WTC11 (cell line): ENCODE measurements at regions not wholly inside any gene's neighbourhood (a gene's known extent, or its start where the extent isn't known, plus 50 kb on each side); places are given as distances from the start of the nearest gene placed in this dataset.

Source experiments
- ATAC-seq: fragments of 200-7000 bp; cut with Tn5 transposase; 2 replicates; pipeline ENCODE4 v1.10.0; 2021; ENCODE audit warnings: mild to moderate bottlenecking, moderate library complexity
- CTCF ChIA-PET: fragments of 300-600 bp; sonication (Branson Sonifier 250); formaldehyde crosslinking; loops from one replicate; lab custom pipeline; 2021; ENCODE audit warnings: antibody characterized with exemption; lab: Charles Lee
- POLR2A ChIA-PET: fragments of 350-600 bp; sonication (Branson Sonifier 250); formaldehyde crosslinking; loops from one replicate; lab custom pipeline; 2021; ENCODE audit warnings: antibody characterized with exemption; lab: Charles Lee
- DNase-seq: peaks from one replicate; pipeline ENCODE4 v3.0.0; 2021; ENCODE audit warnings: low spot score
- H3K27ac Mint-ChIP-seq: 2 replicates; pipeline ENCODE4 v1.8.0; 2021; ENCODE audit warnings: mixed read lengths
- H3K27me3 Mint-ChIP-seq: 2 replicates; pipeline ENCODE4 v1.8.0; 2021; ENCODE audit warnings: low read depth, mild to moderate bottlenecking, moderate library complexity, mixed read lengths
- H3K36me3 Mint-ChIP-seq: 2 replicates; pipeline ENCODE4 v1.8.0; 2021; ENCODE audit warnings: mixed read lengths
- H3K4me1 Mint-ChIP-seq: 2 replicates; pipeline ENCODE4 v1.8.0; 2022; ENCODE audit warnings: mixed read lengths
- H3K4me3 Mint-ChIP-seq: 2 replicates; pipeline ENCODE4 v1.8.0; 2021; ENCODE audit warnings: mild to moderate bottlenecking, moderate library complexity, mixed read lengths
- H3K9me3 Mint-ChIP-seq: 2 replicates; pipeline ENCODE4 v1.8.0; 2021; ENCODE audit warnings: mixed read lengths
- ARID4B ChIP-seq: sonication (generic); formaldehyde crosslinking; IDR thresholded peaks from 2 replicates; pipeline ENCODE4 v1.8.0; 2023; ENCODE audit warnings: missing genetic modification reagents, mild to moderate bottlenecking, borderline replicate concordance
- E2F4 ChIP-seq: sonication (generic); formaldehyde crosslinking; IDR thresholded peaks from 2 replicates; pipeline ENCODE4 v1.8.1; 2022; ENCODE audit warnings: low read depth, mild to moderate bottlenecking, moderate library complexity, missing genetic modification reagents, borderline replicate concordance
- ELF4 ChIP-seq: sonication (generic); formaldehyde crosslinking; IDR thresholded peaks from 2 replicates; pipeline ENCODE4 v1.8.1; 2022; ENCODE audit warnings: low read depth, mild to moderate bottlenecking, moderate library complexity, missing genetic modification reagents
- JAZF1 ChIP-seq: fragments of 250-450 bp; sonication (Bioruptor Pico); IDR thresholded peaks from 2 replicates; pipeline ENCODE4 v1.9.0; 2021; ENCODE audit warnings: moderate library complexity, mild to moderate bottlenecking, inconsistent platforms
- KAT7 ChIP-seq: sonication (generic); formaldehyde crosslinking; IDR thresholded peaks from 2 replicates; pipeline ENCODE4 v1.8.1; 2023; ENCODE audit warnings: missing genetic modification reagents, mild to moderate bottlenecking, borderline replicate concordance
- MYBL2 ChIP-seq: sonication (generic); formaldehyde crosslinking; IDR thresholded peaks from 2 replicates; pipeline ENCODE4 v1.8.1; 2023; ENCODE audit warnings: mild to moderate bottlenecking, moderate library complexity, missing genetic modification reagents
- SP1 ChIP-seq: sonication (generic); formaldehyde crosslinking; conservative IDR thresholded peaks from 2 replicates; pipeline ENCODE4 v1.8.1; 2022; ENCODE audit warnings: missing genetic modification reagents
- TCF7 ChIP-seq: sonication (generic); formaldehyde crosslinking; IDR thresholded peaks from 2 replicates; pipeline ENCODE4 v1.8.0; 2022; ENCODE audit warnings: mild to moderate bottlenecking, low read depth, missing genetic modification reagents, moderate library complexity
- TF ChIP-seq, protein P1 (sequence below): sonication (generic); formaldehyde crosslinking; conservative IDR thresholded peaks from 2 replicates; pipeline ENCODE4 v1.8.1; 2022; ENCODE audit warnings: mild to moderate bottlenecking, missing genetic modification reagents
- TF ChIP-seq, protein P2 (sequence below): sonication (generic); formaldehyde crosslinking; IDR thresholded peaks from 2 replicates; pipeline ENCODE4 v1.8.0; 2022; ENCODE audit warnings: mild to moderate bottlenecking, missing genetic modification reagents
- TF ChIP-seq, protein P3 (sequence below): sonication (generic); formaldehyde crosslinking; IDR thresholded peaks from 2 replicates; pipeline ENCODE4 v1.8.1; 2022; ENCODE audit warnings: mild to moderate bottlenecking, moderate library complexity, missing genetic modification reagents
- TF ChIP-seq, protein P4 (sequence below): sonication (generic); formaldehyde crosslinking; IDR thresholded peaks from 2 replicates; pipeline ENCODE4 v1.8.1; 2023; ENCODE audit warnings: mild to moderate bottlenecking, missing genetic modification reagents
- TF ChIP-seq, protein P5 (sequence below): fragments of 250-450 bp; sonication (Bioruptor Pico); conservative IDR thresholded peaks from 2 replicates; pipeline ENCODE4 v1.9.0; 2021; ENCODE audit warnings: mild to moderate bottlenecking
- TF ChIP-seq, protein P6 (sequence below): fragments of 250-450 bp; sonication (Bioruptor Pico); IDR thresholded peaks from 2 replicates; pipeline ENCODE4 v1.9.0; 2021; ENCODE audit warnings: mild to moderate bottlenecking
- TF ChIP-seq, protein P7 (sequence below): fragments of 250-450 bp; sonication (Bioruptor Pico); IDR thresholded peaks from 2 replicates; pipeline ENCODE4 v1.9.0; 2021; ENCODE audit warnings: mild to moderate bottlenecking, borderline replicate concordance

GRCh38 chr13:72561791-72562190 lies 165.6 kb downstream of the MZT1 start (continued):
- TF ChIP-seq TCF7 (CRISPR knock-in tag) (no peak), JAZF1 (CRISPR knock-in tag) (no peak), SP1 (CRISPR knock-in tag) (no peak)
- TF ChIP-seq, protein P1, sequence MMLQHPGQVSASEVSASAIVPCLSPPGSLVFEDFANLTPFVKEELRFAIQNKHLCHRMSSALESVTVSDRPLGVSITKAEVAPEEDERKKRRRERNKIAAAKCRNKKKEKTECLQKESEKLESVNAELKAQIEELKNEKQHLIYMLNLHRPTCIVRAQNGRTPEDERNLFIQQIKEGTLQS (CRISPR knock-in tag): no peak

GRCh38 chr13:72559716-72560115 lies 167.7 kb downstream of the MZT1 start:
- POLR2A ChIA-PET: no interaction called here
- H3K27me3 Mint-ChIP-seq: no peaks in the 10 kb centered on the region
- no peak overlapping the region for H3K27ac Mint-ChIP-seq
- DNase-seq: no peak
- no peaks in the 10 kb centered on the region for H3K9me3 Mint-ChIP-seq
- no peaks in the 10 kb centered on the region for H3K4me1 Mint-ChIP-seq
- CTCF ChIA-PET: no interaction called here
- no peak for ATAC-seq
- no peak overlapping the region for H3K4me3 Mint-ChIP-seq
- TF ChIP-seq ELF4 (CRISPR knock-in tag) (no peak), E2F4 (CRISPR knock-in tag) (no peak), ARID4B (CRISPR knock-in tag) (no peak)
- TF ChIP-seq, protein P2, sequence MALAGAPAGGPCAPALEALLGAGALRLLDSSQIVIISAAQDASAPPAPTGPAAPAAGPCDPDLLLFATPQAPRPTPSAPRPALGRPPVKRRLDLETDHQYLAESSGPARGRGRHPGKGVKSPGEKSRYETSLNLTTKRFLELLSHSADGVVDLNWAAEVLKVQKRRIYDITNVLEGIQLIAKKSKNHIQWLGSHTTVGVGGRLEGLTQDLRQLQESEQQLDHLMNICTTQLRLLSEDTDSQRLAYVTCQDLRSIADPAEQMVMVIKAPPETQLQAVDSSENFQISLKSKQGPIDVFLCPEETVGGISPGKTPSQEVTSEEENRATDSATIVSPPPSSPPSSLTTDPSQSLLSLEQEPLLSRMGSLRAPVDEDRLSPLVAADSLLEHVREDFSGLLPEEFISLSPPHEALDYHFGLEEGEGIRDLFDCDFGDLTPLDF (CRISPR knock-in tag): no peak
- TF ChIP-seq, protein P3, sequence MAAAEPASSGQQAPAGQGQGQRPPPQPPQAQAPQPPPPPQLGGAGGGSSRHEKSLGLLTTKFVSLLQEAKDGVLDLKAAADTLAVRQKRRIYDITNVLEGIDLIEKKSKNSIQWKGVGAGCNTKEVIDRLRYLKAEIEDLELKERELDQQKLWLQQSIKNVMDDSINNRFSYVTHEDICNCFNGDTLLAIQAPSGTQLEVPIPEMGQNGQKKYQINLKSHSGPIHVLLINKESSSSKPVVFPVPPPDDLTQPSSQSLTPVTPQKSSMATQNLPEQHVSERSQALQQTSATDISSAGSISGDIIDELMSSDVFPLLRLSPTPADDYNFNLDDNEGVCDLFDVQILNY (CRISPR knock-in tag): no peak
- H3K36me3 Mint-ChIP-seq: no peaks in the 10 kb centered on the region

- Mint-ChIP-seq H3K9me3 (peaks cover 3% of the 10 kb centered on the region; the same call in 1 of the 2 replicates), H3K36me3 (no peaks in the 10 kb centered on the region), H3K27ac (no peak overlapping the region), H3K4me3 (no peak overlapping the region), H3K4me1 (no peaks in the 10 kb centered on the region), H3K27me3 (no peaks in the 10 kb centered on the region)
- ATAC-seq (no peak), DNase-seq (no peak)
- ChIA-PET CTCF (no interaction called here), POLR2A (no interaction called here)
- TF ChIP-seq KAT7 (CRISPR knock-in tag) (no peak), MYBL2 (no peak)
- TF ChIP-seq, protein P4, sequence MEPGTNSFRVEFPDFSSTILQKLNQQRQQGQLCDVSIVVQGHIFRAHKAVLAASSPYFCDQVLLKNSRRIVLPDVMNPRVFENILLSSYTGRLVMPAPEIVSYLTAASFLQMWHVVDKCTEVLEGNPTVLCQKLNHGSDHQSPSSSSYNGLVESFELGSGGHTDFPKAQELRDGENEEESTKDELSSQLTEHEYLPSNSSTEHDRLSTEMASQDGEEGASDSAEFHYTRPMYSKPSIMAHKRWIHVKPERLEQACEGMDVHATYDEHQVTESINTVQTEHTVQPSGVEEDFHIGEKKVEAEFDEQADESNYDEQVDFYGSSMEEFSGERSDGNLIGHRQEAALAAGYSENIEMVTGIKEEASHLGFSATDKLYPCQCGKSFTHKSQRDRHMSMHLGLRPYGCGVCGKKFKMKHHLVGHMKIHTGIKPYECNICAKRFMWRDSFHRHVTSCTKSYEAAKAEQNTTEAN (CRISPR knock-in tag): no peak
- TF ChIP-seq, protein P5, sequence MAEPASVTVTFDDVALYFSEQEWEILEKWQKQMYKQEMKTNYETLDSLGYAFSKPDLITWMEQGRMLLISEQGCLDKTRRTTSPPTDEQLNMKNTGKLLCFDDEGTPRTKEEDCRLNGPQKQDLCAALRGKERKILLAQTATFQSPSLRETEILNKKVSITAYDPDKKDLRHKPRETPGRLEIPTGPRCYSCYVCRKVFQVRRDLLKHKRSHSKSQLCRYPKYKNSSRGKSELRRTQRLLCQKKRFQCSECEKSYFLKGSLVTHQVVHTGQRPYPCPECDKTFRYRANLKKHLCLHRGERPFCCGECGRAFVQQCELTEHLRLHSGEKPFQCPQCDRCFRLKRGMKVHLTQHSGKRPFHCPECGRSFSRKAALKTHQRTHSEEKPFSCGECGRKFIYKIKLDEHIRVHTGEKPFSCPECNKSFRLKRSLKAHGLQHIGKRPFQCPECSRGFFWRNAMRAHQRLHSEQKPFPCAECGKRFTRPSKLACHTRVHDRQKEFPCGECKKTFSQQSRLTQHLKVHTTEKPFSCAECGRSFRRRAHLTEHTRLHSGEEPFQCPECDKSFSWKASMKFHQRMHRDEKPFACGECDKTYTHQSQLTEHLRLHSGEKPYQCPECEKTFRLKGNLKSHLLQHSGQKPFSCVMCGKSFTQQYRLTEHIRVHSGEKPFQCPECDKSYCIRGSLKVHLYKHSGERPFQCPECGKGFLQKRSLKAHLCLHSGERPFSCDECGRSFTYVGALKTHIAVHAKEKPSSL (CRISPR knock-in tag): no peak
- TF ChIP-seq, protein P6, sequence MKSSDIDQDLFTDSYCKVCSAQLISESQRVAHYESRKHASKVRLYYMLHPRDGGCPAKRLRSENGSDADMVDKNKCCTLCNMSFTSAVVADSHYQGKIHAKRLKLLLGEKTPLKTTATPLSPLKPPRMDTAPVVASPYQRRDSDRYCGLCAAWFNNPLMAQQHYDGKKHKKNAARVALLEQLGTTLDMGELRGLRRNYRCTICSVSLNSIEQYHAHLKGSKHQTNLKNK (CRISPR knock-in tag): no peak
- TF ChIP-seq, protein P7, sequence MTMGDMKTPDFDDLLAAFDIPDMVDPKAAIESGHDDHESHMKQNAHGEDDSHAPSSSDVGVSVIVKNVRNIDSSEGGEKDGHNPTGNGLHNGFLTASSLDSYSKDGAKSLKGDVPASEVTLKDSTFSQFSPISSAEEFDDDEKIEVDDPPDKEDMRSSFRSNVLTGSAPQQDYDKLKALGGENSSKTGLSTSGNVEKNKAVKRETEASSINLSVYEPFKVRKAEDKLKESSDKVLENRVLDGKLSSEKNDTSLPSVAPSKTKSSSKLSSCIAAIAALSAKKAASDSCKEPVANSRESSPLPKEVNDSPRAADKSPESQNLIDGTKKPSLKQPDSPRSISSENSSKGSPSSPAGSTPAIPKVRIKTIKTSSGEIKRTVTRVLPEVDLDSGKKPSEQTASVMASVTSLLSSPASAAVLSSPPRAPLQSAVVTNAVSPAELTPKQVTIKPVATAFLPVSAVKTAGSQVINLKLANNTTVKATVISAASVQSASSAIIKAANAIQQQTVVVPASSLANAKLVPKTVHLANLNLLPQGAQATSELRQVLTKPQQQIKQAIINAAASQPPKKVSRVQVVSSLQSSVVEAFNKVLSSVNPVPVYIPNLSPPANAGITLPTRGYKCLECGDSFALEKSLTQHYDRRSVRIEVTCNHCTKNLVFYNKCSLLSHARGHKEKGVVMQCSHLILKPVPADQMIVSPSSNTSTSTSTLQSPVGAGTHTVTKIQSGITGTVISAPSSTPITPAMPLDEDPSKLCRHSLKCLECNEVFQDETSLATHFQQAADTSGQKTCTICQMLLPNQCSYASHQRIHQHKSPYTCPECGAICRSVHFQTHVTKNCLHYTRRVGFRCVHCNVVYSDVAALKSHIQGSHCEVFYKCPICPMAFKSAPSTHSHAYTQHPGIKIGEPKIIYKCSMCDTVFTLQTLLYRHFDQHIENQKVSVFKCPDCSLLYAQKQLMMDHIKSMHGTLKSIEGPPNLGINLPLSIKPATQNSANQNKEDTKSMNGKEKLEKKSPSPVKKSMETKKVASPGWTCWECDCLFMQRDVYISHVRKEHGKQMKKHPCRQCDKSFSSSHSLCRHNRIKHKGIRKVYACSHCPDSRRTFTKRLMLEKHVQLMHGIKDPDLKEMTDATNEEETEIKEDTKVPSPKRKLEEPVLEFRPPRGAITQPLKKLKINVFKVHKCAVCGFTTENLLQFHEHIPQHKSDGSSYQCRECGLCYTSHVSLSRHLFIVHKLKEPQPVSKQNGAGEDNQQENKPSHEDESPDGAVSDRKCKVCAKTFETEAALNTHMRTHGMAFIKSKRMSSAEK (CRISPR knock-in tag): no peak
Observed at GRCh38 chr13:72556945-72557344, 170.5 kb downstream of the MZT1 start.
